LNCaP clone FGC (cell line): ENCODE measurements at regions not wholly inside any gene's neighbourhood (a gene's known extent, or its start where the extent isn't known, plus 50 kb on each side); places are given as distances from the start of the nearest gene placed in this dataset.

Experiments
- DNase-seq: peaks from one replicate; pipeline ENCODE4 v3.0.0-alpha.2; 2011; ENCODE audit warnings: low read depth
- H3K4me3 ChIP-seq: 2 replicates; pipeline ENCODE4 v1.5.1; 2011; ENCODE audit warnings: mild to moderate bottlenecking, low read depth, low read length, control low read depth
- TF ChIP-seq, protein P1 (sequence below): IDR thresholded peaks from 2 replicates; pipeline ENCODE4 v1.5.1; 2012; ENCODE audit warnings: mild to moderate bottlenecking; ENCODE audit not compliant: control insufficient read depth, insufficient read depth; ENCODE audit errors: extremely low read depth

- H3K4me3 ChIP-seq: no peak overlapping the region
- TF ChIP-seq, protein P1, sequence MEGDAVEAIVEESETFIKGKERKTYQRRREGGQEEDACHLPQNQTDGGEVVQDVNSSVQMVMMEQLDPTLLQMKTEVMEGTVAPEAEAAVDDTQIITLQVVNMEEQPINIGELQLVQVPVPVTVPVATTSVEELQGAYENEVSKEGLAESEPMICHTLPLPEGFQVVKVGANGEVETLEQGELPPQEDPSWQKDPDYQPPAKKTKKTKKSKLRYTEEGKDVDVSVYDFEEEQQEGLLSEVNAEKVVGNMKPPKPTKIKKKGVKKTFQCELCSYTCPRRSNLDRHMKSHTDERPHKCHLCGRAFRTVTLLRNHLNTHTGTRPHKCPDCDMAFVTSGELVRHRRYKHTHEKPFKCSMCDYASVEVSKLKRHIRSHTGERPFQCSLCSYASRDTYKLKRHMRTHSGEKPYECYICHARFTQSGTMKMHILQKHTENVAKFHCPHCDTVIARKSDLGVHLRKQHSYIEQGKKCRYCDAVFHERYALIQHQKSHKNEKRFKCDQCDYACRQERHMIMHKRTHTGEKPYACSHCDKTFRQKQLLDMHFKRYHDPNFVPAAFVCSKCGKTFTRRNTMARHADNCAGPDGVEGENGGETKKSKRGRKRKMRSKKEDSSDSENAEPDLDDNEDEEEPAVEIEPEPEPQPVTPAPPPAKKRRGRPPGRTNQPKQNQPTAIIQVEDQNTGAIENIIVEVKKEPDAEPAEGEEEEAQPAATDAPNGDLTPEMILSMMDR: no peak
These were observed 142.3 kb upstream of the HAAO start for GRCh38 chr2:42934580-42935186.

DNA sequence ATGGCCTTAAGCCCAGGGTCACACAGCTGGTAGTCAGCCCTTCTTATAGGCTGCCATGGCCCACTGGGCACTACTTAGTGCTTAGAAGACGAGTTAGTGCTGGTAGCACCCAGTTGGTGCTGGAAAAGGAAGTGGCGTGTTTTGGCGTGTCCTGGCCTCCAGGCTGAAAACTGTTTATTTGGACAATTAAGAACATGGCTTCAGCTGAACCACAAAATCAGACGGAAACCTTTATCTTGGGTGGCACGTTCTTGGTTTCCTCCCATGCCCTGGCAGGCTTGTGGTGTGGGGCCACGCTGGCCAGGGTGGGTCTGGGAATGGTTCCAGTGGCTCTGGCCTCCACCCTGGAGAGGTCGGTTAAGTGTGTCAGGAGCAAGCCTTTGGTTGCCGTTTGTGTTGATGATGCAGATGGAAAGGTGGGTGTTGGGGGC lies 141.5 kb upstream of the HAAO start:
- TF ChIP-seq, protein P1: no peak
- DNase-seq: no peak
- no peak overlapping the region for H3K4me3 ChIP-seq

More at GRCh38 chr2:42934580-42935186, 142.3 kb upstream of the HAAO start:
- DNase-seq: no peak

- H3K4me3 ChIP-seq: no peak overlapping the region
- DNase-seq: no peak
- TF ChIP-seq, protein P1: no peak
These were observed 140.1 kb upstream of the HAAO start for GRCh38 chr2:42932271-42933151.

DNA sequence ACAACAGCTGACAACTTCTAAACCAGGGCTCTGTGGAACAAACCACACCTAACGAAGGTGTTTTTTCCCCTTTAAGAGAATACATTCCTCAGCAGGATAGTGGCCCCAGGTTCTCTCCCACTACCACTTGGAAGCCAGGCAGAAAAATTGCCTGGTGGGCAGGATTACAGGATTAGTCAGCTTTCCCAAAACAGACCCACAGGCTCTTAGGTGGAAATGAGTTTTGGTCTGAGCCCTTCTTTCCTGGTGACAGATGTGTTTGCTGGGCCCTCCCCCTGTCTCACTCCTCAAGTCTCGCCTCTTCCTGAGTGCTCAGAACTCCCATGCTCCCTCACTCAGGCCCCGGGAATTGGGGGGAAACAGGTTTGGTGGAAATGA lies 139.4 kb upstream of the HAAO start:
- no peak overlapping the region for H3K4me3 ChIP-seq
- no peak for DNase-seq
- TF ChIP-seq, protein P1: no peak

DNA sequence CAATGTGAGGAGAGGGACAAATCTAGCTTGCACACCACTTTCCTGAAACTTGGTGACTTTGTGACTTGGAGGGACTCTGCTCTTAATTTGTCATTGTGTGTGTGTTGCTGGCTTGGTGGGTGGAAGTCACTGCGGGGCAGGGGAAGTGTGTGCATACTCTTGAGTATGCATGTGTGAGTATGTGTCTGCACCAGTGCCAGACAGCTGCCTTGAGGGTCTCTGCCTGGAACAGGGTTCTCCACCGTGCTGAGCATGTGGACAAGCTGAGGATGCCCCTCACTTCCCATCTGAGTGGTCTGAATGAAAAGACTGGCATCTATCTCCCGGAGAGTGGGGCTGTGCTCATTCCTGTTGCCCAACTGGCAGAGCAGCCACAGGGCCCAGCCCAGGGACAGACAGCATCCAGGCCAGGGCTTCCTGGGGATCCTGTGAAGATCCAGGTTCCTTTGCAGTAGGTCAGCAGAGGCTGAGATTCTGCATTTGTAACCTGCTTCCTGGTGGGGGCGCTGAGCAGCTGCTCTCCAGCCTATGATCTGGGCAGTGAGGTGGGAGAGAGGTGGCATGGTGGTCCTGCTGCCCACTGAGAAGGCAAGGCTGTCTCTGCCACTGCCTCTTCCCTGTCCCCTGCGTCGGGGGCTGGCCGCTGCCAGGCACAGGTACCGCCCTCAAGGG lies 138.9 kb upstream of the HAAO start:
- TF ChIP-seq, protein P1: no peak
- H3K4me3 ChIP-seq: no peak overlapping the region
- no peak for DNase-seq

GRCh38 chr2:42930025-42930581 lies 137.7 kb upstream of the HAAO start:
- H3K4me3 ChIP-seq: no peak overlapping the region
- no peak for DNase-seq
- TF ChIP-seq, protein P1: no peak
